DND-41 (cell line): ENCODE measurements at regions not wholly inside any gene's neighbourhood (a gene's known extent, or its start where the extent isn't known, plus 50 kb on each side); places are given as distances from the start of the nearest gene placed in this dataset.
"Not testable (repeated sequence)": the region's sequence is repeated elsewhere in the genome, so short reads cannot be mapped to it uniquely, and the experiment has no call there.

Source experiments
- ATAC-seq: fragments of 200-7000 bp; cut with Tn5 transposase; 3 replicates; pipeline ENCODE4 v1.9.1; 2021; ENCODE audit warnings: low read depth; ENCODE audit not compliant: insufficient read depth
- DNase-seq: peaks from one replicate; pipeline ENCODE4 v3.0.0-alpha.2; 2020
- H2AFZ ChIP-seq: 2 replicates; pipeline ENCODE4 v1.6.0; 2012; ENCODE audit warnings: low read depth, low read length
- H3K27ac ChIP-seq: 2 replicates; pipeline ENCODE4 v1.5.1; 2012; ENCODE audit warnings: low read length, inconsistent platforms
- H3K27me3 ChIP-seq: fragments of 200-600 bp; sonication (generic); 2 replicates; pipeline ENCODE4 v1.6.0; 2012; ENCODE audit warnings: low read length, mild to moderate bottlenecking, inconsistent platforms; ENCODE audit not compliant: insufficient read depth, poor library complexity
- H3K36me3 ChIP-seq: 2 replicates; pipeline ENCODE4 v1.5.1; 2012; ENCODE audit warnings: low read length, inconsistent platforms; ENCODE audit not compliant: insufficient read depth
- H3K4me1 ChIP-seq: 2 replicates; pipeline ENCODE4 v1.5.1; 2012; ENCODE audit warnings: mild to moderate bottlenecking, low read length; ENCODE audit not compliant: insufficient read depth
- H3K4me2 ChIP-seq: 2 replicates; pipeline ENCODE4 v1.6.0; 2012; ENCODE audit warnings: mild to moderate bottlenecking, moderate library complexity, low read length, inconsistent platforms; ENCODE audit not compliant: insufficient read depth
- H3K4me3 ChIP-seq, 2 experiments: fragments of 200-600 bp in 1 of 2; shearing (Covaris generic) in 1 of 2; 2 replicates each; pipeline ENCODE4 v1.5.1; 2012 to 2016; ENCODE audit warnings: inconsistent platforms in 2 of 2, low read length in 2 of 2, mild to moderate bottlenecking in 2 of 2, low read depth in 1 of 2, moderate library complexity in 1 of 2
- H3K79me2 ChIP-seq: 2 replicates; pipeline ENCODE4 v1.6.0; 2012; ENCODE audit warnings: low read length, inconsistent platforms; ENCODE audit not compliant: insufficient read depth
- H3K9ac ChIP-seq: 2 replicates; pipeline ENCODE4 v1.6.0; 2012; ENCODE audit warnings: low read depth, mild to moderate bottlenecking, inconsistent platforms, low read length, moderate library complexity
- H3K9me3 ChIP-seq: 2 replicates; pipeline ENCODE4 v1.5.1; 2012; ENCODE audit warnings: low read length, moderate library complexity, mild to moderate bottlenecking, inconsistent platforms; ENCODE audit not compliant: insufficient read depth, severe bottlenecking
- H4K20me1 ChIP-seq: 2 replicates; pipeline ENCODE4 v1.6.0; 2012; ENCODE audit warnings: low read length; ENCODE audit not compliant: insufficient read depth
- EZH2 ChIP-seq: IDR thresholded peaks from 3 replicates; pipeline ENCODE4 v1.6.1; 2012; ENCODE audit warnings: borderline replicate concordance, low read depth, mild to moderate bottlenecking, moderate library complexity, low read length, inconsistent platforms; ENCODE audit not compliant: severe bottlenecking
- TF ChIP-seq, protein P1 (sequence below): IDR thresholded peaks from 2 replicates; pipeline ENCODE4 v1.5.1; 2012; ENCODE audit warnings: borderline replicate concordance, low read length, moderate library complexity, mild to moderate bottlenecking; ENCODE audit not compliant: poor library complexity, severe bottlenecking; ENCODE audit errors: extremely low read depth

DNA sequence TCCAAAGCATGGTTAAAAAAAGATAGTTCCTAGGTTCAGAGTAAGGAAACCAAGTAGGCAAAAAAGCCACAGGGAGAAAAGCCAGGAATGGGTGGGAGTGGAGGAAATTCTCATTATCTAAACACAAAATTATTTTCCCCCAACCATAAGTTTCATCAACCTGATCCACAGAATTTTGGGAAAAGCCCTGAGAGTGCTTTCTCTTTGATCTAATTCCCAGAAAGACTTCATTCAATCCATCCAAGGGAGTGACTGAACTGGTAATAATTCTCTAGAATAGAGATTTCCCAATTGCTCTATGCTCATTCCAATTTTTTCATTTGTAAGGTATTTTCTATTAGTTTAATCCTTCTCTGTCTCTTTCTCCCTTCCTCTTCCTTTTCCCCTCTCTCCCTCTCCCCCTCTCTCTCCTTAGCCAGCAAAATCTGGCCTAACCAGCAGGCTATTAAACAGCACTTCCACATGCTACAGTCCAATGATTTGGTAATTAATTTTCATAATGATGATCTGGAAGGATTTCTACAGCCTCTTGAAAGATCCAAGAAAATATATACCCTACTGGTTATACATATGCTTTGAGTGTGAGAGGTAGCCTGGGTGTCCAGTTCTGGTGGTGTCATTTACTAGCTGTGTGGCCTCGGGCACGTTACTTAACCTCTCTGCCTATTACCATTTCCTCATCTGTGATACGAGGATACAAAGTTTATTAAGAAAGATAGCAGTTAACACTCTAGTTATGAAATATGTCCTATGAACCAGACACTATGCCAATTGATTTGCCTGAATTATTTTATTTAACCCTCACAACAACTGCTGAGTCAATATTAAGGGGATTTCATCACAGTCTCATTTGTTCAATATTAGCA lies 251.5 kb upstream of the RASGEF1B start:
- ATAC-seq (no peak), DNase-seq (no peak)
- Histone ChIP-seq H2AFZ (no peak overlapping the region), H3K4me1 (peaks cover 10% of the 10 kb centered on the region), H3K27ac (no peak overlapping the region), H3K36me3 (no peaks in the 10 kb centered on the region), H4K20me1 (no peaks in the 10 kb centered on the region), H3K4me2 (no peak overlapping the region), H3K9me3 (peaks cover under 1% of the 10 kb centered on the region), H3K79me2 (no peaks in the 10 kb centered on the region), H3K4me3 (no peak overlapping the region), H3K9ac (no peak overlapping the region), H3K27me3 (no peaks in the 10 kb centered on the region)
- no peak for TF ChIP-seq EZH2
- TF ChIP-seq, protein P1, sequence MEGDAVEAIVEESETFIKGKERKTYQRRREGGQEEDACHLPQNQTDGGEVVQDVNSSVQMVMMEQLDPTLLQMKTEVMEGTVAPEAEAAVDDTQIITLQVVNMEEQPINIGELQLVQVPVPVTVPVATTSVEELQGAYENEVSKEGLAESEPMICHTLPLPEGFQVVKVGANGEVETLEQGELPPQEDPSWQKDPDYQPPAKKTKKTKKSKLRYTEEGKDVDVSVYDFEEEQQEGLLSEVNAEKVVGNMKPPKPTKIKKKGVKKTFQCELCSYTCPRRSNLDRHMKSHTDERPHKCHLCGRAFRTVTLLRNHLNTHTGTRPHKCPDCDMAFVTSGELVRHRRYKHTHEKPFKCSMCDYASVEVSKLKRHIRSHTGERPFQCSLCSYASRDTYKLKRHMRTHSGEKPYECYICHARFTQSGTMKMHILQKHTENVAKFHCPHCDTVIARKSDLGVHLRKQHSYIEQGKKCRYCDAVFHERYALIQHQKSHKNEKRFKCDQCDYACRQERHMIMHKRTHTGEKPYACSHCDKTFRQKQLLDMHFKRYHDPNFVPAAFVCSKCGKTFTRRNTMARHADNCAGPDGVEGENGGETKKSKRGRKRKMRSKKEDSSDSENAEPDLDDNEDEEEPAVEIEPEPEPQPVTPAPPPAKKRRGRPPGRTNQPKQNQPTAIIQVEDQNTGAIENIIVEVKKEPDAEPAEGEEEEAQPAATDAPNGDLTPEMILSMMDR: no peak

DNA sequence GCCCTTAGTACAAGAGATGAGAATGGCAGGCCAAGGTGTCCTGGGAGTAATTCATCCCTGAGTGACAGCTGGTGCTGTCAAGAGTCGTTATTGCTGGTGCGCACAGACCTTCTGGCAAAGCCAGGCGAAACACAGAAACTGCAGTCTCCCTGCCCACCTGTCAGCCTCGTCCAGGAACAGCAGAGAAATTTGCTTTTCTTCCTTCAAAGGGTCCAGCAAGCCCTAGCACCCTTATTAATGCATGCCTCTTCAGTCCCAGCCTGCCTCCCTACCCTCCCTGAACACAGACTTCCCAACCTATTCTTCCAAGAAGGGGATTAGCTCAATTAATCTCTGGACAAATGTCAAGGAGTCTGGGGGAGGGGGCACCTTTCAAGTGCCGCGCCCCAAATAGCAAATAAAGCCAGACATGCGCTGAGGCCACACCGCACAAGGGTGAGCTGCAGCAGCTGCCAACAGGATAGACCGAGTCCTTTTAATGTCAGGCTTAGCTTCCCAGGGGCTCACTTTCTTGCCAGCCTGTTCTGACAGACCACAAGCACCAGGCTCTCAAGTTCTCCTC lies 250.7 kb upstream of the RASGEF1B start:
- Histone ChIP-seq H3K9ac (no peak overlapping the region), H3K36me3 (no peaks in the 10 kb centered on the region), H3K9me3 (no peaks in the 10 kb centered on the region), H3K4me3 (no peak overlapping the region), H3K27ac (no peak overlapping the region), H4K20me1 (no peaks in the 10 kb centered on the region), H3K27me3 (no peaks in the 10 kb centered on the region), H3K4me1 (peaks cover 10% of the 10 kb centered on the region), H3K79me2 (no peaks in the 10 kb centered on the region), H3K4me2 (no peak overlapping the region), H2AFZ (no peak overlapping the region)
- ATAC-seq (no peak), DNase-seq (no peak)
- no peak for TF ChIP-seq EZH2
- TF ChIP-seq, protein P1: no peak

DNA sequence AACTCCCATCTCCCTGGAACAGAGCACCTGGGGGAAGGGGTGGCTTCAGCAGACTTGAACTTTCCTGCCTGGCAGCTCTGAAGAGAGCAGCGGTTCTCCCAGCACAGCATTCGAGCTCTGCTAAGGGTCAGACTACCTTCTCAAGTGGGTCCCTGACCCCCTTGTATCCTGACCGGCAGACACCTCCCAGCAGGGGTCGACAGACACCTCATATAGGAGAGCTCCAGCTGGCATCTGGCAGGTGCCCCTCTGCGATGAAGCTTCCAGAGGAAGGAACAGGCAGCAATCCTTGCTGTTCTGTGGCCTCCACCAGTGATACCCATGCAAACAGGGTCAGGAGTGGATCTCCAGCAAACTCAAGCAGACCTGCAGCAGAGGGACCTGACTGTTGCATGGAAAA lies 244.1 kb upstream of the RASGEF1B start:
- Histone ChIP-seq H2AFZ (no peak overlapping the region), H3K27ac (no peak overlapping the region), H3K4me3 (no peak overlapping the region), H3K36me3 (no peaks in the 10 kb centered on the region), H3K9ac (no peak overlapping the region), H3K79me2 (no peaks in the 10 kb centered on the region), H3K4me1 (no peaks in the 10 kb centered on the region), H3K4me2 (no peak overlapping the region), H3K9me3 (no peaks in the 10 kb centered on the region), H3K27me3 (no peaks in the 10 kb centered on the region), H4K20me1 (no peaks in the 10 kb centered on the region)
- no peak for ATAC-seq
- TF ChIP-seq, protein P1: no peak
- no peak for TF ChIP-seq EZH2
- no peak for DNase-seq

DNA sequence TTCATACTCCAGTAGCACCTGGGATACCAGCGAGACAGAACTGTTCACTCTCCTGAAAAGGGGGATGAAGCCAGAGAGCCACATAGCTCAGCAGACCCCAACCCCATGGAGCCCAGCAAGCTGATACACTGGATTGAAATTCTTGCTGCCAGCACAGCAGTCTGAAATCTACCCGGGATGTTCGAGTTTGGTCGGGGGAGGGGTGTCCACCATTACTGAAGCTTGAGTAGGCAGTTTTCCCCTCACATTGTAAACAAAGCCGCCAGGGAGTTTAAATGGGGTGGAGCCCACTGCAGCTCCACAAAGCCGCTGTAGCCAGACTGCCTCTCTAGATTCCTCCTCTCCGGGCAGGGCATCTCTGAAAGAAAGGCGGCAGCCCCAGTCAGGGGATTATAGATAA lies 243.7 kb upstream of the RASGEF1B start:
- H3K4me2 ChIP-seq, H4K20me1 ChIP-seq, H3K79me2 ChIP-seq, H3K4me3 ChIP-seq, H3K27me3 ChIP-seq, H2AFZ ChIP-seq, ATAC-seq, H3K9me3 ChIP-seq, H3K27ac ChIP-seq, DNase-seq, H3K36me3 ChIP-seq, H3K9ac ChIP-seq, H3K4me1 ChIP-seq: not testable (repeated sequence)
